ENCODE measurements at regions not wholly inside any gene's neighbourhood (a gene's known extent, or its start where the extent isn't known, plus 50 kb on each side); places are given as distances from the start of the nearest gene placed in this dataset.

DNA sequence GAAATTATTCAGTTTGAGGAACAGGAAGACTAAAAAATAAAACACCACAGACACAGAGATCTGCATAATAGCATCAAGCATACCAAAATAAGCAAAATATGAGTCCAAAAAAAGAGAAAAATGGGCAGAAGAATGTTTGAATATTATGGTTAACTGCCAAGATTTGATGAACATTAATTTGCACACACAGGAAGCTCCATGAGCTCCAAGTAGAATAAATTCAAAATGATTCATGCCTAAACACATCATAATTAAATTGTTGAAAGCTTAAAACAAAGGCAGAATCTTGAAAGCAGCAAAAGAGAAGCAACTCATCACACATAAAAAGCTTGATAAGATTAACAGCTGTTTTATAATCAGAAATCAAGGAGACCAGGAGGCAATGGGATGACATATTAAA is 156.6 kb upstream of the ARSJ start:
- TF ChIP-seq, protein P1, sequence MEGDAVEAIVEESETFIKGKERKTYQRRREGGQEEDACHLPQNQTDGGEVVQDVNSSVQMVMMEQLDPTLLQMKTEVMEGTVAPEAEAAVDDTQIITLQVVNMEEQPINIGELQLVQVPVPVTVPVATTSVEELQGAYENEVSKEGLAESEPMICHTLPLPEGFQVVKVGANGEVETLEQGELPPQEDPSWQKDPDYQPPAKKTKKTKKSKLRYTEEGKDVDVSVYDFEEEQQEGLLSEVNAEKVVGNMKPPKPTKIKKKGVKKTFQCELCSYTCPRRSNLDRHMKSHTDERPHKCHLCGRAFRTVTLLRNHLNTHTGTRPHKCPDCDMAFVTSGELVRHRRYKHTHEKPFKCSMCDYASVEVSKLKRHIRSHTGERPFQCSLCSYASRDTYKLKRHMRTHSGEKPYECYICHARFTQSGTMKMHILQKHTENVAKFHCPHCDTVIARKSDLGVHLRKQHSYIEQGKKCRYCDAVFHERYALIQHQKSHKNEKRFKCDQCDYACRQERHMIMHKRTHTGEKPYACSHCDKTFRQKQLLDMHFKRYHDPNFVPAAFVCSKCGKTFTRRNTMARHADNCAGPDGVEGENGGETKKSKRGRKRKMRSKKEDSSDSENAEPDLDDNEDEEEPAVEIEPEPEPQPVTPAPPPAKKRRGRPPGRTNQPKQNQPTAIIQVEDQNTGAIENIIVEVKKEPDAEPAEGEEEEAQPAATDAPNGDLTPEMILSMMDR (IDR thresholded peaks at IDR 0.05) = no peak
- TF ChIP-seq POLR2A (IDR thresholded peaks at IDR 0.05) = no peak

Data from testis (tissue), 2 donors.